22Rv1 (cell line): ENCODE measurements at regions not wholly inside any gene's neighbourhood (a gene's known extent, or its start where the extent isn't known, plus 50 kb on each side); places are given as distances from the start of the nearest gene placed in this dataset.

Experiments used
- ZFX ChIP-seq: fragments of 450-650 bp; IDR thresholded peaks from 2 replicates; pipeline ENCODE4 v1.6.1; 2017; ENCODE audit warnings: antibody characterized with exemption, borderline replicate concordance
- TF ChIP-seq, protein P1 (sequence below): fragments of 450-650 bp; IDR thresholded peaks from 2 replicates; pipeline ENCODE4 v1.5.1; 2017; ENCODE audit warnings: mild to moderate bottlenecking

DNA sequence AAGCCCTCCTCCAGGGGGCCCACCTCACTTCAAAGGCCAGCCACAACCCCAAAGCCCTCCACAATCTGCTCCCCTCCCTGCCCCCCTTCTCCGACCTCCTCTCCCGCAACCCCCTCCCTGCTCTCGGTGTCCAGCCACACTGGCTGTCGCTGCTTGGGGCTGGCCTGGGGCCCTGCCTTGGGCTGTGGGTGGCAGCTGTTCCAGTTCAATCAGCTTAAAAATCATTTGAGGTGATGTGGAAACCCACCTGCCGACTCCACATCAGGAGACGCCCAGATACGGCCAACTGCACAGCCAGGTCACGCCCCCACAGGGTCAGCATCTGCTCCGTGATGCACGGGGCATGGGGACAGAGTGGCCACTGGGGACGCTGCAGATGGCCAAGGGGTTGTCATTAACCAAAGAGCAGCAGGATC is 107.0 kb upstream of the MVB12B start:
- TF ChIP-seq, protein P1, sequence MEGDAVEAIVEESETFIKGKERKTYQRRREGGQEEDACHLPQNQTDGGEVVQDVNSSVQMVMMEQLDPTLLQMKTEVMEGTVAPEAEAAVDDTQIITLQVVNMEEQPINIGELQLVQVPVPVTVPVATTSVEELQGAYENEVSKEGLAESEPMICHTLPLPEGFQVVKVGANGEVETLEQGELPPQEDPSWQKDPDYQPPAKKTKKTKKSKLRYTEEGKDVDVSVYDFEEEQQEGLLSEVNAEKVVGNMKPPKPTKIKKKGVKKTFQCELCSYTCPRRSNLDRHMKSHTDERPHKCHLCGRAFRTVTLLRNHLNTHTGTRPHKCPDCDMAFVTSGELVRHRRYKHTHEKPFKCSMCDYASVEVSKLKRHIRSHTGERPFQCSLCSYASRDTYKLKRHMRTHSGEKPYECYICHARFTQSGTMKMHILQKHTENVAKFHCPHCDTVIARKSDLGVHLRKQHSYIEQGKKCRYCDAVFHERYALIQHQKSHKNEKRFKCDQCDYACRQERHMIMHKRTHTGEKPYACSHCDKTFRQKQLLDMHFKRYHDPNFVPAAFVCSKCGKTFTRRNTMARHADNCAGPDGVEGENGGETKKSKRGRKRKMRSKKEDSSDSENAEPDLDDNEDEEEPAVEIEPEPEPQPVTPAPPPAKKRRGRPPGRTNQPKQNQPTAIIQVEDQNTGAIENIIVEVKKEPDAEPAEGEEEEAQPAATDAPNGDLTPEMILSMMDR = peak; percentile 17; the same call in 1 of the 2 replicates
- no peak for TF ChIP-seq ZFX
